PFSK-1 (cell line): ENCODE measurements at regions not wholly inside any gene's neighbourhood (a gene's known extent, or its start where the extent isn't known, plus 50 kb on each side); places are given as distances from the start of the nearest gene placed in this dataset.
A peak's percentile ranks its signal among the peaks of the same experiment; 100 is the strongest.

Experiments used
- POLR2AphosphoS5 ChIP-seq: IDR thresholded peaks from 2 replicates; pipeline ENCODE4 v1.6.1; 2012; ENCODE audit warnings: low read depth, mild to moderate bottlenecking, control low read depth, low read length, moderate library complexity
- REST ChIP-seq, 2 experiments: IDR thresholded peaks; 2 replicates each; pipeline versions ENCODE4 v1.6.1 to v1.8.0; 2011 to 2012; ENCODE audit warnings: low read depth in 2 of 2, low read length in 2 of 2, control low read depth in 1 of 2, inconsistent platforms in 1 of 2, mild to moderate bottlenecking in 1 of 2, moderate library complexity in 1 of 2; ENCODE audit not compliant: insufficient read depth in 1 of 2
- TAF1 ChIP-seq: IDR thresholded peaks from 2 replicates; pipeline ENCODE4 v1.6.1; 2012; ENCODE audit warnings: low read length, control low read depth, borderline replicate concordance; ENCODE audit not compliant: insufficient read depth

- TF ChIP-seq REST (IDR thresholded peaks at IDR 0.05; ENCODE audit: insufficient read depth in 1 of 2, low read depth in 2 of 2, low read length in 2 of 2) (peak in 1 of 2 experiments; percentile 66; a peak in 1 of 4 replicates), POLR2AphosphoS5 (peak; percentile 56), TAF1 (peak; percentile 50; the same call in 1 of the 2 replicates)
These were observed 105.2 kb upstream of the ATF7IP start for GRCh38 chr12:14260011-14260993.
